PFSK-1 (cell line): ENCODE measurements at regions not wholly inside any gene's neighbourhood (a gene's known extent, or its start where the extent isn't known, plus 50 kb on each side); places are given as distances from the start of the nearest gene placed in this dataset.

ENCODE experiments used
- FOXP2 ChIP-seq: optimal IDR thresholded peaks from 2 replicates; pipeline ENCODE3; 2011; ENCODE audit warnings: borderline replicate concordance, control low read depth, inconsistent platforms; ENCODE audit not compliant: insufficient read depth; ENCODE audit errors: extremely low read length, extremely low read depth
- POLR2AphosphoS5 ChIP-seq: IDR thresholded peaks from 2 replicates; pipeline ENCODE4 v1.6.1; 2012; ENCODE audit warnings: low read depth, mild to moderate bottlenecking, control low read depth, low read length, moderate library complexity
- SIN3A ChIP-seq: IDR thresholded peaks from 2 replicates; pipeline ENCODE4 v1.6.1; 2012; ENCODE audit warnings: mild to moderate bottlenecking, low read length, moderate library complexity, borderline replicate concordance; ENCODE audit not compliant: insufficient read depth
- TAF1 ChIP-seq: IDR thresholded peaks from 2 replicates; pipeline ENCODE4 v1.6.1; 2012; ENCODE audit warnings: low read length, control low read depth, borderline replicate concordance; ENCODE audit not compliant: insufficient read depth
- TF ChIP-seq, protein P1 (sequence below), 2 experiments: IDR thresholded peaks; 2 replicates each; pipeline versions ENCODE4 v1.6.1 to v1.8.0; 2011 to 2012; ENCODE audit warnings: low read depth in 2 of 2, low read length in 2 of 2, control low read depth in 1 of 2, inconsistent platforms in 1 of 2, mild to moderate bottlenecking in 1 of 2, moderate library complexity in 1 of 2; ENCODE audit not compliant: insufficient read depth in 1 of 2

DNA sequence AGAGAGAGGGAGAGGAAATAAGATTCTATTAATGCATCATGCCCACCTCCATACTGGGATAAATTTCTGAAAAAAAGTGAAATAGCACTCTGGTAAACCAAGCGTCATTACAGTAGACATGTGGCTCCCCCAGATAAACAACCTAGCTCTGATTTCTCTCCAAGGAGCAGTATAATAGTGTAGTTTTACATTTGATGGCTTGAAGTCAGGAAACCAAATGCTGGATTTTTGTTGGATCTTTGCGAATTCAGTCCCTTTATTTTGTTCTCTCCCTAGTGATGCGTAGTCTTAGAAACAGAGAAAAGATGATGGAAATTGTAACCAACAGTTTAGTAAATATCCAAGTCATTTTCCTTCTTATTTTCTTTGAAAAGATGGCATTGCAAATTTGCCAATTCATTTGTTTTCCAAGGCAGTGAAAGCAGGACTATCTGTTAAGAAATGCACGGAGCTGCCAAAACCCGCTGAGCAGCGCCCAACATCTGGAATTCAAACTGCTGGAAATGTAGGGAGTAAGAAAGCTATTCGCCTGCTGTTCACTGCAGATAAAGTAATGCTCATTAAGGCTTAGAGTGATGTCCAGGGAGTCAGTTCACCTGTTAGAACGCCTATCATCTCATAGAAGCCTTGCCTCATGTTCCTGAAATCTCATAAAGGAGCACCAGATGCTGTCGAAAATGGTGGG, 85.7 kb upstream of the DOK5 start:
- TF ChIP-seq, protein P1, sequence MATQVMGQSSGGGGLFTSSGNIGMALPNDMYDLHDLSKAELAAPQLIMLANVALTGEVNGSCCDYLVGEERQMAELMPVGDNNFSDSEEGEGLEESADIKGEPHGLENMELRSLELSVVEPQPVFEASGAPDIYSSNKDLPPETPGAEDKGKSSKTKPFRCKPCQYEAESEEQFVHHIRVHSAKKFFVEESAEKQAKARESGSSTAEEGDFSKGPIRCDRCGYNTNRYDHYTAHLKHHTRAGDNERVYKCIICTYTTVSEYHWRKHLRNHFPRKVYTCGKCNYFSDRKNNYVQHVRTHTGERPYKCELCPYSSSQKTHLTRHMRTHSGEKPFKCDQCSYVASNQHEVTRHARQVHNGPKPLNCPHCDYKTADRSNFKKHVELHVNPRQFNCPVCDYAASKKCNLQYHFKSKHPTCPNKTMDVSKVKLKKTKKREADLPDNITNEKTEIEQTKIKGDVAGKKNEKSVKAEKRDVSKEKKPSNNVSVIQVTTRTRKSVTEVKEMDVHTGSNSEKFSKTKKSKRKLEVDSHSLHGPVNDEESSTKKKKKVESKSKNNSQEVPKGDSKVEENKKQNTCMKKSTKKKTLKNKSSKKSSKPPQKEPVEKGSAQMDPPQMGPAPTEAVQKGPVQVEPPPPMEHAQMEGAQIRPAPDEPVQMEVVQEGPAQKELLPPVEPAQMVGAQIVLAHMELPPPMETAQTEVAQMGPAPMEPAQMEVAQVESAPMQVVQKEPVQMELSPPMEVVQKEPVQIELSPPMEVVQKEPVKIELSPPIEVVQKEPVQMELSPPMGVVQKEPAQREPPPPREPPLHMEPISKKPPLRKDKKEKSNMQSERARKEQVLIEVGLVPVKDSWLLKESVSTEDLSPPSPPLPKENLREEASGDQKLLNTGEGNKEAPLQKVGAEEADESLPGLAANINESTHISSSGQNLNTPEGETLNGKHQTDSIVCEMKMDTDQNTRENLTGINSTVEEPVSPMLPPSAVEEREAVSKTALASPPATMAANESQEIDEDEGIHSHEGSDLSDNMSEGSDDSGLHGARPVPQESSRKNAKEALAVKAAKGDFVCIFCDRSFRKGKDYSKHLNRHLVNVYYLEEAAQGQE (IDR thresholded peaks at IDR 0.05; ENCODE audit: insufficient read depth in 1 of 2, low read depth in 2 of 2, low read length in 2 of 2) = no peak
- TF ChIP-seq POLR2AphosphoS5 (no peak), FOXP2 (no peak), SIN3A (no peak), TAF1 (no peak)

DNA sequence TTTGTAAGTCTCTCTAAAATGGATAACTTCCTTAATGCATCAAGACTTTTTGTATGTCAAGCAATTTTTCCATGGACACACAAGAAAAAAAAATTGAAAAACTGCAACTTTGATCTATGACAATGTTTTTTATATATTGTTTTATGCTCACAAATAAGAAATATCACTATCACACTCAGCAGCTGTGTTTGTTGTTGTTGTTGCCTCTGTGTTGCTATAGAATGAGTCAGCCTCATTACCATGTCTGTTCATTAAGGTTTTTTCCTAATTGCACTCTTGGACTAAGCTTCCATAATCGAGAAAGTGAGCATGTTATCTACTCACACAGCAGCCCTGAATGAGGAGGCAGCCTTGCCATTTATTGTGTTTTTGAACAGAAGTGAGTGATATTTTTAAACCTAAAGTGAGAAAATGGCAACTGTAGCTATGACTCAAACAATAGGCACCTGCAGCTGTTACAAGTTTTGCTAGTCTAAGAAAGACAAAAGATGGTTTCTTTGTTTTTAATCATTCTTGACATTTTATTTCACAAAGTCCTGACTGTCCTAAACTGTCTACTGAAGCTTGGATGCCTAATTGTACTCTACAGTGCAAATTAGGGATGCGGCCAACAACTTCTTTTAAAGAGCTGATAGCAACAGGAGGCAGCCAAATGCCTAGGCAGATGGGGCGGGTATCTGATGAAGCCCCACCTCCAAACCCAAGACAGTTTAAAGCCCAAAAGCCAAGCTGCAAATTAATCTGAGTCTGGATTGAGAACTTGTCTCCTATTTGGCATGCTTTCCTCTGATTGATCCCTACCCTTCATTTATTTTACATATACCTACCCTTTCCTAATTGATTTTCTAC, 77.9 kb upstream of the DOK5 start:
- TF ChIP-seq SIN3A (no peak), POLR2AphosphoS5 (no peak), FOXP2 (no peak), TAF1 (no peak)
- TF ChIP-seq, protein P1 (IDR thresholded peaks at IDR 0.05; ENCODE audit: insufficient read depth in 1 of 2, low read depth in 2 of 2, low read length in 2 of 2) = no peak

DNA sequence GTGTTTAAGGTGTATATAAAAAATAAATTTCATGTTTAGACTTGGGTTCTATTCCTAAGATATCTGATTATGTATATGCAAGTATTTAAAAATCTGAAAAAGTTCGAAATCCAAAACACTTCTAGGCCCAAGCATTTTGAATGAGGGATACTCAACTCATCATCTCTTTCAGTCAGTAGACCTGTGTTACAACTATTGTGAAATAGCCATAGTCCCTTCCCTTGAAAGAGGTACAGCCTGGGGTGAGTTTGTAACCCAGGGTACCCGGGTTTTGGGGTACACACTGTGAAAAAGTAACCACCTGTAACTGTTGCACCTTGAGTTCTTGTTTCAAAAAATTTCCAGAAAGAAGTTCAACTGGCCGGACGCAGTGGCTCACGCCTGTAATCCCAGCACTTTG, 76.6 kb upstream of the DOK5 start:
- TF ChIP-seq POLR2AphosphoS5 (no peak), TAF1 (no peak), FOXP2 (no peak), SIN3A (no peak)
- TF ChIP-seq, protein P1 (IDR thresholded peaks at IDR 0.05; ENCODE audit: insufficient read depth in 1 of 2, low read depth in 2 of 2, low read length in 2 of 2) = no peak

DNA sequence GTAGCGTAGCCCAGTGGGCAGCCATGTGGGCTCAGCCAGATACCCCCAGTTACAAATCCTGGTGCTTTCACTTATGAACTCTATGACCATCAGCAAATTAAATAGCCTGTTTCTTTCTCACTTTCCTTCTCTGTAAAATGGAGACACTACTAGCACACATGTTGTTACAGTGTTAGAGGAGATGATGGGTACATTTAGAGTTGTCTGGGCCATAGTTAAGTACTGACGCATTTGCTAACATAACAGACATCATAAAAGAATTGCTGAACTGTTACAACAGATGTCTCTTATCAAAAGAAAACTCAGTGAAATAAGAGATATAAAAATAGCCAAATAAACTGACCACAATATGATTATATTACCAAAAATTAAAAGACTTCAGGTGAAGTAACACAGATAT, 69.9 kb upstream of the DOK5 start:
- TF ChIP-seq, protein P1 (IDR thresholded peaks at IDR 0.05; ENCODE audit: insufficient read depth in 1 of 2, low read depth in 2 of 2, low read length in 2 of 2) = no peak
- TF ChIP-seq FOXP2 = no peak
- TF ChIP-seq POLR2AphosphoS5 = no peak
- TF ChIP-seq TAF1 = no peak
- no peak for TF ChIP-seq SIN3A
